ENCODE measurements at regions not wholly inside any gene's neighbourhood (a gene's known extent, or its start where the extent isn't known, plus 50 kb on each side); places are given as distances from the start of the nearest gene placed in this dataset.

DNA sequence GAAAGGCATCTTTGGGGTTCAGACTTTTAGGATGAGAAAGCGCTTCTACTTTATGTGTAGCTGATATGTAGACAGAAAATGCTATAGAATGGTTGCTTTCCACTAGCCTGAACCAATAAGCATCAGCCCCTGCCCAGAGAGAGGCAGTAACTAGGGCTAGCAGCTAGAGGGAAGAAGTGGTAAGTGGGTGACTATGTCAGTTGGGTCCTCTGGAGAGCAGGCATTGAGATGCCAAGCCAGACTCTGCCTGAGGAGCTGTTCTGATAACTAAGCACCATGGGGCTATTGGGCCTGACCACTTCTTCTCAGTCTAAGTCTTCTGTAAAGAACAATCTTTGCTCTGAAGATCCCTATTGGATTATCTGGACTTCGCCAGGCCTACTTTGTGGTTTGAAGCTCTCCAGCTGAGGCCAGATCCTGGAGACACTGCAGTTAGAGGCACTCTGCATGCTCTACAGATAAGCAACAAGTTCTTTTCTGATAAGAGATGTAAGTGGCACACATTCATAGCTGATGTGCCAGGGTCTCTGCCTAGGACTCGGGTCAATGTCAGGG, 146.1 kb downstream of the RBM46 start:
- TF ChIP-seq, protein P1, sequence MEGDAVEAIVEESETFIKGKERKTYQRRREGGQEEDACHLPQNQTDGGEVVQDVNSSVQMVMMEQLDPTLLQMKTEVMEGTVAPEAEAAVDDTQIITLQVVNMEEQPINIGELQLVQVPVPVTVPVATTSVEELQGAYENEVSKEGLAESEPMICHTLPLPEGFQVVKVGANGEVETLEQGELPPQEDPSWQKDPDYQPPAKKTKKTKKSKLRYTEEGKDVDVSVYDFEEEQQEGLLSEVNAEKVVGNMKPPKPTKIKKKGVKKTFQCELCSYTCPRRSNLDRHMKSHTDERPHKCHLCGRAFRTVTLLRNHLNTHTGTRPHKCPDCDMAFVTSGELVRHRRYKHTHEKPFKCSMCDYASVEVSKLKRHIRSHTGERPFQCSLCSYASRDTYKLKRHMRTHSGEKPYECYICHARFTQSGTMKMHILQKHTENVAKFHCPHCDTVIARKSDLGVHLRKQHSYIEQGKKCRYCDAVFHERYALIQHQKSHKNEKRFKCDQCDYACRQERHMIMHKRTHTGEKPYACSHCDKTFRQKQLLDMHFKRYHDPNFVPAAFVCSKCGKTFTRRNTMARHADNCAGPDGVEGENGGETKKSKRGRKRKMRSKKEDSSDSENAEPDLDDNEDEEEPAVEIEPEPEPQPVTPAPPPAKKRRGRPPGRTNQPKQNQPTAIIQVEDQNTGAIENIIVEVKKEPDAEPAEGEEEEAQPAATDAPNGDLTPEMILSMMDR (IDR thresholded peaks at IDR 0.05; ENCODE audit: low read depth, low read length): no peak
- TF ChIP-seq EZH2phosphoT487 (IDR thresholded peaks at IDR 0.05; ENCODE audit: low read depth): no peak
